Activated naive CD8-positive, alpha-beta T cell treated with anti-CD3 and anti-CD28 coated beads, Interleukin-2, amount 10 ng/mL, durations not matched to agents 7 days and 5 days (primary cell): ENCODE measurements at regions not wholly inside any gene's neighbourhood (a gene's known extent, or its start where the extent isn't known, plus 50 kb on each side); places are given as distances from the start of the nearest gene placed in this dataset.

Experiments
- ATAC-seq: fragments of 150-1000 bp; cut with Tn5 transposase; one replicate; pipeline ENCODE4 v1.10.0; 2021; ENCODE audit warnings: low read depth, moderate library complexity
- POLR2A ChIA-PET: fragments of 350-600 bp; sonication (Branson Sonifier 250); formaldehyde crosslinking; loops from one replicate; lab custom pipeline; 2021; ENCODE audit warnings: antibody characterized with exemption; lab: Charles Lee
- DNase-seq: peaks from one replicate; pipeline ENCODE4 v3.0.0; 2021
- H3K27ac Mint-ChIP-seq: one replicate; pipeline ENCODE4 v1.8.0; 2022; ENCODE audit warnings: mild to moderate bottlenecking, mixed read lengths
- H3K27me3 Mint-ChIP-seq: one replicate; pipeline ENCODE4 v1.8.0; 2022; ENCODE audit warnings: mild to moderate bottlenecking, moderate library complexity, mixed read lengths
- H3K36me3 Mint-ChIP-seq: one replicate; pipeline ENCODE4 v1.8.0; 2021; ENCODE audit warnings: mild to moderate bottlenecking, mixed read lengths
- H3K4me1 Mint-ChIP-seq: one replicate; pipeline ENCODE4 v1.8.0; 2021; ENCODE audit warnings: mixed read lengths
- H3K4me3 Mint-ChIP-seq: one replicate; pipeline ENCODE4 v1.8.0; 2022; ENCODE audit warnings: mild to moderate bottlenecking, moderate library complexity, mixed read lengths
- H3K9me3 Mint-ChIP-seq: one replicate; pipeline ENCODE4 v1.8.0; 2021; ENCODE audit warnings: mixed read lengths

DNA sequence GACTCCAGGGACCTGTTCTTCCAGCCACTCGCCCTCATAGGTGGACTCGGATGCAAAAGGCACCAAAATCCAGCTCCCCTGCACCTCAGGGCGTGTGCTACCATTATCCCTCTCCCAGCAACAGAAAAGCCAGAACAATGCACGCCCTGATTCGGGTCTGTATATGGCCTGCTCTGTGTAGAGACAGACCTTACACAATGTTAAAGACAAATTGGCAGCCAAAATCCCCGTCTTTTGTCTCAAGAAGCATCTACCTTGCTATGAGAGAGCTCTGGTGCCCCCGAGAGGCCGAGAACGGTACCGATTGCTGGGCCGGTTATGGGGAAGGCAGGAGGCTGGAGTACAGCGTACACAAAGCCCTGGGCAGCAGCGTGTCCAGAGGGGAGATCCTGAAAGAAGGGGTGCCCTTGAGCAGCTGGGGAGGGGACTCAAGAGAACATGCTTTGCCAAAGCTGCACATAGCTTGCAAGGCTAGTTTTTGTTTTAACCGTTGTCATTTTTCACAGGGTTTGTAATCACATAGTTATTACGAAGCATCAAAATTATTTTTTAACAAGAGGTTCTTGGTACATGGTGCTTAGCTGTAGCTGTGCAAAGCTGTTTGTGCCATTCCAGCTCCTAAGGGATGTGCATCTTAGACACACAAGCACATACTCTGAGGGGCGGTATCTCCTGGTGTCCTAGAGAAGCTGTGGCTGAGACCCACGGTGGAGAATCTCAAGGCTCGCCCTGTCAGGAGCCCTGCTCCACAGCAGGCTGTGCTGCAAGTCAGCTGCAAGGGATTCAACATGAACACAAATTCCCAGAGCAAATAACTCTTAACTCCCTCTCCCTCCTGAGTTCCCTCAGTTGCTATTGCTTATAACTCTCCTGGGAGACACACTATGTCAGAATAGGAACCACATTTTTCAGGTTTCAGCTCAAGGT, 461.5 kb upstream of the PPP2R3A start:
- POLR2A ChIA-PET, result no interaction called here
- Mint-ChIP-seq H3K36me3 (no peaks in the 10 kb centered on the region), H3K4me3 (no peak overlapping the region), H3K4me1 (no peaks in the 10 kb centered on the region), H3K27me3 (no peaks in the 10 kb centered on the region), H3K27ac (no peak overlapping the region), H3K9me3 (no peaks in the 10 kb centered on the region)
- ATAC-seq (no peak), DNase-seq (peak; percentile 47)

DNA sequence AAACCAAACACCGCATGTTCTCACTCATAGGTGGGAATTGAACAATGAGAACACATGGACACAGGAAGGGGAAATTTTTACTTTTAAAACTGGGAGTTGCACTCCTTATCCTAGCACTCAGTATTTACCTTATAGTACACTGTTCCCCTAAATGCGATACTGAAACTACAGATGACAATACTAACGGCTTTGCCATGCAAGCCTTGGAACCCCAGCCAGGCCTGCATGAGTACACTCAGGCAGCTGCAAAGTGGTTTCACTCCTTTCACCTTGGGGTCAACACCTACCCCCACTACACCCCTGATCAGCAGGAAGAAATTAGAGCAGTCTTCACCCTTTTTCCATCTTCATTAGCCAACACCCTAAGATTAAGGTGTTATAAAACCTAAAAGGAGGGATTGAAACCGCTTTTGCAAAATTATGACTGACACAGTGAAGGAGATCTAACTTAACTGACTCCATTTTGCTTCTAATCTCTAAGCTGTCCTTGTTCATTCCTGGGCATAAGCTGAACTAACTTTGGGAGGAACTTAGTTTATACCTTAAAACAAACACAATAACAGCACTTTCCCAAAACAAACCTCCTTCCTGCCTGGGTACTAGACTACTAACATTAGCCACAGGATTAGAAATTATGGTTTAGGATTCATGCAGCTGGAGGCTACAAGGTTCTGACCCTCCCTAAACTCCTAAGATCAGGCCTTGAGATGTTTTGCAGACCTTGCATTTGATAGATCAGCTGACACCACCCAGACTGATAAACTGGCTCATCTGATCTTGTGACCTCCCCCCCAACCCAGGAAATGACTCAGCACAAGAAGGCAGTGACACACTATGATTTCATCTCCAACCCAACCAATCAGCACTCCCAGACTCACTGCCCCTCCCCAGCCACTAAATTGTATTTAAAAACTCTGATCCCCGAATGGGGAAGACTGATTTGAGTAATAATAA, 452.1 kb upstream of the PPP2R3A start:
- ATAC-seq, result no peak
- Mint-ChIP-seq H3K27me3 (peaks cover 3% of the 10 kb centered on the region), H3K36me3 (no peaks in the 10 kb centered on the region), H3K9me3 (no peaks in the 10 kb centered on the region), H3K4me1 (no peaks in the 10 kb centered on the region), H3K4me3 (no peak overlapping the region), H3K27ac (no peak overlapping the region)
- POLR2A ChIA-PET, result no interaction called here
- no peak for DNase-seq

DNA sequence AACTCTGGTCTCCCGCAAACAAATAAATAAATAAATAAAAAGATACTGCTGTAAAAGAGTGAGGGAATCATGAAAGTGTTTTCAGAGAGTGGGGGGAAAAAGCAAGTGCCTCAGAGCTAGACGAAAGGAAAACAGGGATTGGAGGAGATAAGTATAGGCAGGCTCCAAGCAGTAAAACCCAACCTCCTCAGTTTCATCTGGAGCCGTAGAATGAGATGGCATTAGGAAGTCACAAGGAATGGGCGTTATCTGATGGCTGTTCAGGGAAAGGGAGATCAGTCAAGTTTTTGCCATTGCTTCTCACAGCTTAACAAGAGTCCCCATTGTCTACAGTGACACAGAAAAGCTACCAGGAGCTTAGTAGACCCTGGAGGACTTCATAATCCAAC, 451.5 kb upstream of the PPP2R3A start:
- H3K36me3 Mint-ChIP-seq, result no peaks in the 10 kb centered on the region
- H3K27me3 Mint-ChIP-seq, result peaks cover 3% of the 10 kb centered on the region
- DNase-seq (no peak), ATAC-seq (no peak)
- H3K9me3 Mint-ChIP-seq, result no peaks in the 10 kb centered on the region
- no peaks in the 10 kb centered on the region for H3K4me1 Mint-ChIP-seq
- H3K27ac Mint-ChIP-seq, result no peak overlapping the region
- POLR2A ChIA-PET, result no interaction called here
- no peak overlapping the region for H3K4me3 Mint-ChIP-seq

DNA sequence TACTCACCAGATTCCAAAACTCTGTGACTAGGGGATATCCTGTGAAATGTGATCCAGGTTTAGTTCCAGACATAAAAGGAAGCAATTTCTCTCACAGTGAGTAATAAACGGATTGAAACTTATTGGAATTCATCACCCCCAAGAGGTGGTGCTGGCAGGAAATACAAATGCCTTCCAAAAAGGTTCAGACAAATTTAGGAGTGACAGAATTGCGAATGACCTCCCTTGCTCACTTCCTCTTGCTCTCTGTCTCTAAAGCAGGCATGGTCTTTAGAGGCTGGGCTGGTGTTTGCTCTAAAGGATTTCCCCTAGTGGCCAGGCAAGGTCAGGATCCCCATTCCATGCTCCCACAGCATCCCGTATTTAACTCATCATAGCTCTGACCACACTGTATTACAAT, 449.4 kb upstream of the PPP2R3A start:
- POLR2A ChIA-PET, result no interaction called here
- no peaks in the 10 kb centered on the region for H3K27me3 Mint-ChIP-seq
- no peak overlapping the region for H3K4me3 Mint-ChIP-seq
- no peak for DNase-seq
- H3K36me3 Mint-ChIP-seq, result no peaks in the 10 kb centered on the region
- H3K4me1 Mint-ChIP-seq, result no peaks in the 10 kb centered on the region
- ATAC-seq, result no peak
- H3K9me3 Mint-ChIP-seq, result no peaks in the 10 kb centered on the region
- no peak overlapping the region for H3K27ac Mint-ChIP-seq

DNA sequence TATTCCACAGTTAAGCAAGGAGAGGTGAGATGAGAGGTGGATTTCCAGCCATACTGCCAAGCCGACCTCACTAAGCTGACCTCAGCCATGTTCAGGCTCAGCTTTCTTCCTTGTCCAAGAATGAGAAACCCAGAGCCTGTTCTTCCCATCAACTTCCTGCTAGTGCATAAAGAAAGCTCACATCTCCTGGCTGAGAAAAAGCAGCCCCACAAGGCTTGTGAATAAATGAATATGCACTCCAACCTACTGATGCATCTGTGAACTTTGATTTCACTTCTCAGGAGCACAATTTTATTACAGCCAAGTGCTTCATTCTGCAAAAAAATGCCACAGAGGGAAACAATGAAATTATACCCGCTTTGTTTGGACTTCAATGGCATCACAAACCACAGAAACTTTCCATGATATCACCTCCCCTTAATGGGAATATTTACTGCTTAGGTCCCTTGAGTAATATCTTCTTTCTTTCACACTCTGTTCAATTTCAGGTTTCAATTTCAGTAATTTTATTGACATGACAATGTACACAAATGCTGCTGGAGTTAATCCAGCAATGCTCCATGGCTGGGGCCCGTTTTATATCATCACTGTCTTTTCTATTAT, 437.0 kb upstream of the PPP2R3A start:
- ATAC-seq, result no peak
- no peaks in the 10 kb centered on the region for H3K36me3 Mint-ChIP-seq
- POLR2A ChIA-PET, result no interaction called here

DNA sequence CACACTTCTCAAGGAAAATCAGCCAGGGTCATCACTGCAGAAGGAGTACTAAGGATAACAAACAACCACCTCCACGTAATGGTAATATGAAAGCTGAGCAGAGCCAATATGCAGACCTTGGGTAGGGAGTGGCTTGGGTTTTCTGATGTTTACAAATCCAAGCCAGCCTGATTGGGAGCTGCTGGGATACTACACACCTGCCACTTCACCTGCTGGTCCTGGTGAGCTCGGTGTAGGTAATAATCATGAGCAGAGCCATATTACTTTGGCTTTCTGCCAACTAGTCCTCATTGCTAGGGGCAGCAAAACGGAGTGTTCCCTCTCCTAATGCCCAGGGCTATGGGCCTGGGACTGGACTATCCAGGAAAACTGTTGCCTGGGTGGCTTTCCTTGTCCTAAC, 433.5 kb upstream of the PPP2R3A start:
- Mint-ChIP-seq H3K27me3 (no peaks in the 10 kb centered on the region), H3K27ac (no peak overlapping the region), H3K4me1 (no peaks in the 10 kb centered on the region), H3K4me3 (no peak overlapping the region), H3K9me3 (peaks cover 2% of the 10 kb centered on the region), H3K36me3 (no peaks in the 10 kb centered on the region)
- no peak for ATAC-seq
- POLR2A ChIA-PET, result no interaction called here
- no peak for DNase-seq

More for the DNA sequence above, 437.0 kb upstream of the PPP2R3A start:
- no peak for DNase-seq
- Mint-ChIP-seq H3K4me3 (no peak overlapping the region), H3K9me3 (peaks cover 2% of the 10 kb centered on the region), H3K4me1 (no peaks in the 10 kb centered on the region), H3K27me3 (no peaks in the 10 kb centered on the region), H3K27ac (no peak overlapping the region)

DNA sequence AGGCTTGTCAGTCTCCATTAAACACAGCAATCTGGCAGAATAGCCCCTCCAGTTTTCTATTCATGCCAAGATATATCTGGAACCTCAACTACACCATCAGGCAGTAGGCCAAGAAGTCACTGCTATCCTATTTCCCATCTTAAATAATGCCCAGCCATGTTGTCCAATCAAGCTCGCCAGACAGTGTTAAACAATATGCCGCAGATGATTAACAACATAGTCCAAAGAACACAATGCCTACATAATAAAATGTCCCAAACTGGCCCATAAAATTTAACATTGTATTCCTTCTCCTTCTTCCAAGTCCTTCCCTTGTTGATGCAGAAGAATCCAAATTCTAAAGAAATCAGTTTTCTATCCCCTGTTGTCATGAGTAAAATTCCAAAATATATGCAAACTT, 427.4 kb upstream of the PPP2R3A start:
- no peaks in the 10 kb centered on the region for H3K4me1 Mint-ChIP-seq
- POLR2A ChIA-PET, result no interaction called here
- DNase-seq (no peak), ATAC-seq (no peak)
- no peaks in the 10 kb centered on the region for H3K27me3 Mint-ChIP-seq
- no peaks in the 10 kb centered on the region for H3K36me3 Mint-ChIP-seq
- H3K27ac Mint-ChIP-seq, result no peak overlapping the region
- no peak overlapping the region for H3K4me3 Mint-ChIP-seq
- H3K9me3 Mint-ChIP-seq, result no peaks in the 10 kb centered on the region

DNA sequence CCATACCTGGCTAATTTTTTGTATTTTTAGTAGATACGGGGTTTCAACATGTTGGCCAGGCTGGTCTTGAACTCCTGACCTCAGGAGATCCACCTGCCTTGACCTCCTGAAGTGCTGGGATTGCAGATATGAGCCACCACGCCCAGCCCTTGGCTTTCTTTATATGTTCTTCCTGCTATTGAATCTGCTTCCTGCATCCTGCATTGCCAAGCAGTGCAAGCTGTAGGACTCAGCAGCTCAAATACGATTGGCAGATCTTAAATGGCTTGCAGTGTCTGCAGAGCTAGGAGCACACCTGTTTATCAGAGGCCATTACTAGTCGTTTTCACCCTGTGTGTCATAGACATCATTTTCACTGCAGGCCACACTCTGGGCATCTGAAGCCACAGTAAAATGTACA, 426.2 kb upstream of the PPP2R3A start:
- no peak overlapping the region for H3K4me3 Mint-ChIP-seq
- no peaks in the 10 kb centered on the region for H3K4me1 Mint-ChIP-seq
- no peaks in the 10 kb centered on the region for H3K27me3 Mint-ChIP-seq
- POLR2A ChIA-PET, result no interaction called here
- ATAC-seq, result no peak
- DNase-seq, result no peak
- no peak overlapping the region for H3K27ac Mint-ChIP-seq
- H3K9me3 Mint-ChIP-seq, result no peaks in the 10 kb centered on the region
- H3K36me3 Mint-ChIP-seq, result no peaks in the 10 kb centered on the region

DNA sequence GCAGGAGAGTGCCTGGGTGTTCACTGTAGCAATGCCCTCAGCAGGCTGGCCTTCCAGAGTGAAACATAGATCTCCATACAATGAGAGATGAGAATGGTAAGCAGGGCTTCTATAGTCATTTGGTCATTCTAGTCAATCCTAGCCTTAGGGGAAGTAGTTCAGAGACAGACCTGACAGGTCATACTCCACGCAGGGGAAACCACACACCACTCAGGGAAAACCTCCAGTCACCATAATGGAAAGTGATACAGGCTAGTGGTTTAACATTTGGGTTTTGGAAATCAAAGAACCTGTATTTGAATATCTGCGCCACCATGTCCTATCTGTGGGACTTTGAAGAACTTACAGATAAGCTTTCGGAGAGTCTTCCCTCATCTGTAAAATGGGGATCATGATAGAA, 425.7 kb upstream of the PPP2R3A start:
- Mint-ChIP-seq H3K4me1 (no peaks in the 10 kb centered on the region), H3K27me3 (no peaks in the 10 kb centered on the region), H3K27ac (no peak overlapping the region), H3K9me3 (no peaks in the 10 kb centered on the region), H3K4me3 (no peak overlapping the region), H3K36me3 (no peaks in the 10 kb centered on the region)
- DNase-seq (no peak), ATAC-seq (no peak)
- POLR2A ChIA-PET, result no interaction called here

DNA sequence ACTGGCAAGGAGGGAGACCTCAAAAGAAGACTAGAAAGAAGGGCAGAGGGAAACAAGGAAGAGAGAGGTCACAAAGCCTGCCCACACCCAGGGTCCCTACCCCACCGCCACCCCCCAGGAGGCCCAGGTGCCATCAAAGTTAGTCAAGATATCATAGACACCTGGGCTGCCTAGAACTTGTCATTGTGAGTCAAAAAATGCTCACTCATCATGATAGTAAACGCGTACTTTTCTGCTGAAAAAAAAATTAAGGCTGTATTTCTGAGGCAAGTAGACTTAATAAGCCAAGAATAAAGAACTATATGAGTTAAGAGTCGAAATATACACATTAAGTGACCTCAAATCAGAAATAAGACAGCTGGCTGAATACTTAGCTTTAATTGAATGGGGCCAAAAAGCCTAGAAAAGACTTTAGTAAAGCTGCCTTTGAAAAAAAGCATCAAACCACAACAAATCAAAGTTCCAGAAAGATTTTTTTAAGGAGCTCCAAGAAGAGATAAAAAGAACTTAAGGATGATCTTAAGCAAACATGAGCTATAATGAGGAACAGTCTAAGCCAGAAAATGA, 415.5 kb upstream of the PPP2R3A start:
- POLR2A ChIA-PET, result no interaction called here
- Mint-ChIP-seq H3K9me3 (no peaks in the 10 kb centered on the region), H3K4me3 (no peak overlapping the region), H3K36me3 (no peaks in the 10 kb centered on the region), H3K27ac (no peak overlapping the region), H3K4me1 (no peaks in the 10 kb centered on the region), H3K27me3 (no peaks in the 10 kb centered on the region)
- ATAC-seq (no peak), DNase-seq (no peak)

DNA sequence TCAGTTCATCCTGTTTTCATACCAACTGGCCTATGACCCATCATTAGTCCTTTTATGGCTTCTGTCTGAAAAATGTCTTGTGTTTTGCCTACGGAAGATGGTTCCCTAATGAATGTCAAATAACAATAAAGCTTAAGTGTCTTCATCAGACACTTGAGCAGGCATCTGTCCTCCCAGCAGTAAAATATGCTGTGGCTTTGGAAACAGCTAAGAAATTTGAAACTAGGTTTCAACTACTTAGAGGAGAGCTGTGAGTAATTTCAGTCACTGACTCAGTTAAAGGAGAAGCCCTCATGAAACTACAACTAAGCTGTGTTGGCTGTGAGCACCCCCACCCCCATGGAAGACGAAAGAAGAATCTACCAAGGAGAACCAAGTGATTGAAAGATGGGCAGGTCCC, 409.4 kb upstream of the PPP2R3A start:
- Mint-ChIP-seq H3K9me3 (no peaks in the 10 kb centered on the region), H3K27ac (no peak overlapping the region), H3K27me3 (no peaks in the 10 kb centered on the region), H3K36me3 (no peaks in the 10 kb centered on the region), H3K4me1 (no peaks in the 10 kb centered on the region), H3K4me3 (no peak overlapping the region)
- DNase-seq (no peak), ATAC-seq (no peak)
- POLR2A ChIA-PET, result no interaction called here

DNA sequence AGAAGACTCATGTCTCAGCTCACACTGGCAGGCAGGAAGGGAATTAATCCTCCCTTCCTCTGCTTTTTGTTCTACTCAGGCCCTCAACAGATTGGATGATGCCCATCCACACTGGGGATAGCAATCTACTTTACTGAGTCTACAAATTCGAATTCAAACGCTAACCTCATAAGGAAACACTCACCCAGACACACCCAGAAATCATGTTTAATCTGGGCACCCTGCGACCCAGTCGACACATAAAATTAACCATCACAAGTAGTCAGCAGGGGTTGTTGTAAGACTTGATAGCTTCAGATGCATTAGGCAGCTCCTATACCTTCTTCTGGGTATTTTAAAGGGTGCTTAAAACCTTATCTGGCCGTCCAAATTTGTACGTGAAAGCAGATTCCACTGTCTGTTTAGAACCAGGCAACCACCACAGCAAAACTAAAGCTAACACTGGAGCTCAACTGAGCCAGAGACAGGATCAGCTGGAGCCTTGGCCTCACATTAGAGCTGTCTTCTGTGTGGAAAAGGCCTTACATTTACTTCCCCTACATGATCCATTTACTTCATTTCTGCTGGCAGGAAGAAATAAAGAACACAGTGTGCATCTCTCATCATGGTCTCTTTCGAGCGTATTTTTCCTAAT, 407.3 kb upstream of the PPP2R3A start:
- no peak overlapping the region for H3K4me3 Mint-ChIP-seq

DNA sequence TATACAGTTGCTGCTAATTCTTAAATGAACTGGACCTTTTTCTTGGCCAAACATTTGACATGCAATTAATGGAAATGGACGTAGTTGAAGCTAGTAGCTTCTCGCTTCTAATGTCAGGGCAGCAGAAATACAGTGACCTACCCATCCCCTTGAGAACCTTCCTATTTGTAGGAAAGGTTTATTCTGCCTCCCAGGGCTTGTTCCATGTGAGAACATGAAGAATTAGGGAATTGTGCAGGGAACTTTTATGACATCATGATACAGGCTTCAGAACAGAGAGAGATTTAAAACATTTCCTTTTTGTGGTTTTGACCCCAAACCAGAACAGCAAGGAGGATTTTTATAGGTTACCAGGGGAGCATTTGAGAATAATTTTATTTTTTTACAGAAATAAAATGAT, 406.6 kb upstream of the PPP2R3A start:
- H3K4me1 Mint-ChIP-seq, result no peaks in the 10 kb centered on the region
- no peaks in the 10 kb centered on the region for H3K27me3 Mint-ChIP-seq
- DNase-seq (no peak), ATAC-seq (no peak)
- no peak overlapping the region for H3K27ac Mint-ChIP-seq
- H3K36me3 Mint-ChIP-seq, result no peaks in the 10 kb centered on the region
- POLR2A ChIA-PET, result no interaction called here
- H3K9me3 Mint-ChIP-seq, result no peaks in the 10 kb centered on the region
- no peak overlapping the region for H3K4me3 Mint-ChIP-seq

More for the DNA sequence above, 407.3 kb upstream of the PPP2R3A start:
- H3K4me1 Mint-ChIP-seq, result no peaks in the 10 kb centered on the region
- no peaks in the 10 kb centered on the region for H3K27me3 Mint-ChIP-seq
- H3K36me3 Mint-ChIP-seq, result no peaks in the 10 kb centered on the region
- ATAC-seq, result no peak
- DNase-seq, result no peak
- H3K9me3 Mint-ChIP-seq, result no peaks in the 10 kb centered on the region
- no peak overlapping the region for H3K27ac Mint-ChIP-seq
- POLR2A ChIA-PET, result no interaction called here
